VCaP (cell line): ENCODE measurements at regions not wholly inside any gene's neighbourhood (a gene's known extent, or its start where the extent isn't known, plus 50 kb on each side); places are given as distances from the start of the nearest gene placed in this dataset.

Source experiments
- H3K27ac ChIP-seq: fragments of 450-650 bp; 2 replicates; pipeline ENCODE4 v1.5.1; 2017
- CTCF ChIP-seq: fragments of 450-650 bp; conservative IDR thresholded peaks from 2 replicates; pipeline ENCODE4 v1.5.1; 2017; ENCODE audit warnings: mild to moderate bottlenecking, moderate library complexity

GRCh38 chr4:121477480-121477879, 96.7 kb upstream of the QRFPR start:
- TF ChIP-seq CTCF, result no peak
- H3K27ac ChIP-seq, result no peak overlapping the region

- H3K27ac ChIP-seq, result no peak overlapping the region
- no peak for TF ChIP-seq CTCF
Measured at GRCh38 chr4:121477079-121477478, 96.3 kb upstream of the QRFPR start.

GRCh38 chr4:121472937-121473721, 92.3 kb upstream of the QRFPR start:
- H3K27ac ChIP-seq, result no peak overlapping the region

DNA sequence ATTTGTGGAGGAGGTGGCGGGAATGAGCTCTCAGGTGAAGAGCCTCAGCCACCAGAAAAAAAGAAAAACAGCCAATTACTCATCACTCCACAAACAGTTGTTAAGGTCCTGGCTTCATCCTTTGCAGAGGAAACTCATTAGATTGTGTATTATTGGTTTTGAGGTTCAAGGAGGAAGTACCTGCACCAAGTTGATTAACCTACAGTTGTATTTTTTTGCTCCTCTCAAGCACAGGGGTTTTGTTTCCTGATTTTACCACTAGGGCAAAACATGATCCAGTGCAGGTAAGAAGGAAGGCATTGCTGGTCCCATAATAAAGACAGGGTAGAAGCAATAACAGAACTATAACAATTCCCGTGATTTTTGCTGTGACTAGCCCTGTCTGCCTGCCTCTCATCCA, 84.0 kb upstream of the QRFPR start:
- TF ChIP-seq CTCF, result no peak; the same call in 1 of the 2 replicates
- H3K27ac ChIP-seq, result no peak overlapping the region

More at GRCh38 chr4:121472937-121473721, 92.3 kb upstream of the QRFPR start:
- TF ChIP-seq CTCF, result no peak

DNA sequence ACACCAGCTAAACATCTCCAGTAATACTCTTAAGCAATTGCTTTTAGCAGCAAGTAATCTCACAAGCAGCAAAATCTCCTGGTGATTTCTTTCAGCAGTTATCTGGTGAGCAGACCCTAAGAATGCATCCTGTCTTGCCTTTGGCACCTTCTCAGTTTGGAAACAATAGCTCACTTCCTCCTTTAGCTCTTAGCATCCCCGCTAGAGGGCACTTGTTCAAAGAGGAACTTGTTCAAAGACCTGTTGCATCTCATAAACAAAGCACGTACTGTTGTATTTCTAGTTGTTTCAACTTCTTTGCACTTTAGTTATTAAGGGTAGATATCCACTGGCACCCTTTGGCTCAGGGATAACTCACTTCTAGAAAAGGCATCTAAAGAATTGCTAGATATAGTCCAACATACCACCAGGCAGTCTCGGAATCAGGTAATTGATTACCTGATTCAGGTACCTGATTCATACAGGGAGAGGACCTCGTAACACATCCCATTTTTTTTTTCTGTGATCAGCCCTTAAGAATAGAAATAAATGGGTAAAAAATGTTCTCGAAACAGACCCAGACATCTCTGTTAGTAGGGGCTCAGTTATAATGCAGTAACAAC, 81.9 kb upstream of the QRFPR start:
- TF ChIP-seq CTCF, result peak; percentile 86

DNA sequence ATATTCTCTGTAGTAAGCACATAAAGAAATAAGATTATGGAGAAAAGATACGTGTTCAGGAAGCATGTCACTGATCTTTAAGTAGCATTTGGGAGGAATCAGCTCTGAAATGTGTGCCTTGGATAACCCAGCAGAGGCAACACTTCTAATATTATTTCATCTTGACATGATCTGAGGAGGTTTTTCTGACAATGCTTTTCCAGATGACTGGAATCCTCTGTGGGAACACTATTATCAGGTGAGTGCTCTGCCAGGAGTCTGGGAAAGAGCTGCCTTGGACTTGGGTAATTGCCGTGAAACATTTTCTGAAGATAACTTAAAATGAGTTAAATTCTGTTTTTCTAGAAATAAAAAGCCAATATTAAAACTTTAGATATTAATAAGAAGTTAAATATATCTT, 78.2 kb upstream of the QRFPR start:
- H3K27ac ChIP-seq, result no peak overlapping the region
- TF ChIP-seq CTCF, result no peak

More for the DNA sequence above, 81.9 kb upstream of the QRFPR start:
- no peak overlapping the region for H3K27ac ChIP-seq

- no peak for TF ChIP-seq CTCF
- no peak overlapping the region for H3K27ac ChIP-seq
Measured at GRCh38 chr4:121457278-121457875, 76.6 kb upstream of the QRFPR start.
